ENCODE measurements at regions not wholly inside any gene's neighbourhood (a gene's known extent, or its start where the extent isn't known, plus 50 kb on each side); places are given as distances from the start of the nearest gene placed in this dataset.

DNA sequence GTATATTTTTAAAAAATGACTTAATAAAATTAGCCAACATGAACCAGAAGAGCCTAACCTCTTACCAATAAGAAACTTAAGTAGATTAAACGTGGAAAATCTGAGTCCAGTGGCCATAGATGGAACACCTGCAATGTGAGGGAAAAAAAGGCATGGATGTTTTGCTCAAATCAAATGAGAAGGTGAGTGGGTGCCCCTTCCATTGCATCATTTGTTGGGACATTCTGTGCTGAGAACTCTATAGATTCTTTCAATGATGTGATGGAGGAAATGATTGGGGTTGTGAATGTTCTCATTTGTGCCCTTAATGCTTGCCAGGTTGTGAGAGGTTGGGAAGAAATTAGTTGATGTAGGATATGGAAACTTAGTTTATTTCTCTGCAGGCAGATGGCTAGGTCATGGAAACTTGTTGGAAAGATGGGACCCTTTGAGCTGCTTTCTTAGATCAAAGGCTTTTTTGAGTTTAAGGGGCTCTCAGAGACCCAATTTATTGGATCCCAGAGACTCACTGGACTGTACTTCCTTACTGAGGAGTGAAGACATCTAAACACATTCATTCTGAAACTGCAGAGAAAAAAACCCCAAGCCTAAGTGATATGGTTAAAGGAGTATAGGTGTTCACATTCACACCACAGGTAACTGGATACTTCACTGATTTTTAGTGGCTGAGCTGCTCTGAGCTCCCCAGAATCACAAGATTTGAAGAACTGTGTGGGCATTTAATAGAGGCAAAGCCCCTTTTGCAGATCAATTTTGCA lies 95.9 kb downstream of the DACT1 start:
- TF ChIP-seq, protein P1, sequence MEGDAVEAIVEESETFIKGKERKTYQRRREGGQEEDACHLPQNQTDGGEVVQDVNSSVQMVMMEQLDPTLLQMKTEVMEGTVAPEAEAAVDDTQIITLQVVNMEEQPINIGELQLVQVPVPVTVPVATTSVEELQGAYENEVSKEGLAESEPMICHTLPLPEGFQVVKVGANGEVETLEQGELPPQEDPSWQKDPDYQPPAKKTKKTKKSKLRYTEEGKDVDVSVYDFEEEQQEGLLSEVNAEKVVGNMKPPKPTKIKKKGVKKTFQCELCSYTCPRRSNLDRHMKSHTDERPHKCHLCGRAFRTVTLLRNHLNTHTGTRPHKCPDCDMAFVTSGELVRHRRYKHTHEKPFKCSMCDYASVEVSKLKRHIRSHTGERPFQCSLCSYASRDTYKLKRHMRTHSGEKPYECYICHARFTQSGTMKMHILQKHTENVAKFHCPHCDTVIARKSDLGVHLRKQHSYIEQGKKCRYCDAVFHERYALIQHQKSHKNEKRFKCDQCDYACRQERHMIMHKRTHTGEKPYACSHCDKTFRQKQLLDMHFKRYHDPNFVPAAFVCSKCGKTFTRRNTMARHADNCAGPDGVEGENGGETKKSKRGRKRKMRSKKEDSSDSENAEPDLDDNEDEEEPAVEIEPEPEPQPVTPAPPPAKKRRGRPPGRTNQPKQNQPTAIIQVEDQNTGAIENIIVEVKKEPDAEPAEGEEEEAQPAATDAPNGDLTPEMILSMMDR (IDR thresholded peaks at IDR 0.05 in 8 of 11, conservative IDR thresholded peaks at IDR 0.05 in 3 of 11): no peak
- TF ChIP-seq POLR2AphosphoS5 (IDR thresholded peaks at IDR 0.05): no peak
- no peak for DNase-seq
- intact Hi-C loops (cut with DNase I; ENCODE audit: low total_unique reads): no loop called here
- H3K4me1 ChIP-seq: peaks cover 0 to 4% (median 0%) of the 10 kb centered on the region in 6 donors
- 54 to 85% (median 73%) methylated on average over 1 of the region's 1 CpG for WGBS, 5 donors
- H3K27ac ChIP-seq: no peak overlapping the region
- H3K9me3 ChIP-seq: no peaks in the 10 kb centered on the region
- no peaks in the 10 kb centered on the region for H3K36me3 ChIP-seq
- no peaks in the 10 kb centered on the region for H3K27me3 ChIP-seq (replicated peaks in 1 of 7)
- no peak overlapping the region for H3K4me3 ChIP-seq

DNA sequence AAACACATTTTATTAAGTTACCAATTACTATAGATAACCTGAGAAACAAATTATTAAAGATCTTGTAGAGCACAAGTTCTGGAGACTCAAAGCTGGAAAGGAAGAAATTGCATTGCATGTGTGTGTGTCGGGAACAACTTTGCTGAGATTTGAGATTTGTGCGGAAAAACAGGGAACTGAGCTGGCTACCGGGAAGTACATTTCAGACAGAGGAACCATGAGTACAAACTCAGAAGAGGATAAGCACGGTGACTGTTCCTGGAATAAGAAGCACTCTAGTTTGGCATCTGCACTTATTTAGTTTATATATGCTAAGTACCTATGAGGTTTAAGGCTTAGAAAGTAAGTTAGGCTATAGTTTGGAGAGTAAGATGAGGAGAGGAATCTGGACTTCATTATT lies 97.8 kb downstream of the DACT1 start:
- Histone ChIP-seq H3K4me1 (peaks cover 0 to 4% (median 0%) of the 10 kb centered on the region in 6 donors), H3K4me3 (no peak overlapping the region), H3K9me3 (no peaks in the 10 kb centered on the region), H3K27me3 (replicated peaks in 1 of 7) (no peaks in the 10 kb centered on the region), H3K27ac (no peak overlapping the region), H3K36me3 (no peaks in the 10 kb centered on the region)
- no peak for DNase-seq
- TF ChIP-seq POLR2A (IDR thresholded peaks at IDR 0.05) (no peak), POLR2AphosphoS5 (IDR thresholded peaks at IDR 0.05) (no peak)
- TF ChIP-seq, protein P1 (IDR thresholded peaks at IDR 0.05 in 8 of 11, conservative IDR thresholded peaks at IDR 0.05 in 3 of 11): no peak
- intact Hi-C loops (cut with DNase I; ENCODE audit: low total_unique reads): no loop called here
- 63 to 76% (median 64%) methylated on average over 4 of the region's 4 CpGs for whole genome bisulfite sequencing, 5 donors

DNA sequence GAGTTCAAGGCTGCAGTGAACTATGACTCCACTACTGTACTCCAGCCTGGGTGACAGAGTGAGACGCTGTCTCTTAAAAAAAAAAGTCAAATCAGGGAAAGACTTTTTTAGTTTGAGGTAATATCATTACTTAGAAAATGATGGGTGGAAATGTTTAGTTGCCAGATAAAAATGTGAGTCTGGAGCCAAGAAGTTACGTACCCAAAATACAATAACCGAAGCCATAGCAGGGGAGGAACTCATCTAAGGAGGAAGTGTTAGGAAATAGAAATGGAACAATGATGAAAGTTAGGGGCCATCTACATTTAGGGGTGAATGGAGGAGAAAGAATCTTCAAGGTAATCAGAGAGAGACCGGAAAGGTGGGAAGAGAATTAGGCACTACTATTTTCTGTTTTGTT lies 98.8 kb downstream of the DACT1 start:
- no peak overlapping the region for H3K27ac ChIP-seq
- no peak overlapping the region for H3K4me3 ChIP-seq
- no peaks in the 10 kb centered on the region for H3K4me1 ChIP-seq
- TF ChIP-seq, protein P1 (IDR thresholded peaks at IDR 0.05 in 8 of 11, conservative IDR thresholded peaks at IDR 0.05 in 3 of 11): no peak
- no peak for TF ChIP-seq POLR2AphosphoS5 (IDR thresholded peaks at IDR 0.05)
- no peak for TF ChIP-seq POLR2A (IDR thresholded peaks at IDR 0.05)
- no peak for DNase-seq
- H3K27me3 ChIP-seq (replicated peaks in 1 of 7): no peaks in the 10 kb centered on the region
- H3K9me3 ChIP-seq: no peaks in the 10 kb centered on the region
- intact Hi-C loops (cut with DNase I; ENCODE audit: low total_unique reads): no loop called here
- 67 to 88% (median 73%) methylated on average over 4 of the region's 4 CpGs for WGBS, 5 donors
- H3K36me3 ChIP-seq: no peaks in the 10 kb centered on the region

DNA sequence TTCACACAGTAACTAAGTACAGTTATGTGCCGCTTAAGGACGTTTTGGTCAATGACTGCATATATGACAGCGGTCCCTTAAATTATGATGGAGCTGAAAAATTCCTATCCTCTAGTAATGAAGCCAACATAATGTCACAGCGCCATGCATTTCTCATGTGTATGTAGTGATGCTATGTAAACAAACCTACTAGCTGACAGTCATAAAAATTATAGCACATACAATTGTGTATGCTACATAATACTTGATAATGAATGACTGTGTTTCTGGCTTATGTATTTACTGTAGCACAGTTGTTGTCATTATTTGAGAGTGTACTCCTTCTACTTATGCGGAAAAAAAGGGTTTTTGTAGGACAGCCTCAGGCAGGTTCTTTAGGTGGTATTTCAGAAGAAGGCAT lies 99.7 kb downstream of the DACT1 start:
- Histone ChIP-seq H3K9me3 (no peaks in the 10 kb centered on the region), H3K27ac (no peak overlapping the region), H3K36me3 (no peaks in the 10 kb centered on the region), H3K4me3 (no peak overlapping the region), H3K4me1 (no peaks in the 10 kb centered on the region), H3K27me3 (replicated peaks in 1 of 7) (no peaks in the 10 kb centered on the region)
- TF ChIP-seq POLR2AphosphoS5 (IDR thresholded peaks at IDR 0.05): no peak
- TF ChIP-seq POLR2A (IDR thresholded peaks at IDR 0.05): no peak
- TF ChIP-seq, protein P1 (IDR thresholded peaks at IDR 0.05 in 8 of 11, conservative IDR thresholded peaks at IDR 0.05 in 3 of 11): no peak
- intact Hi-C loops (cut with DNase I; ENCODE audit: low total_unique reads): no loop called here
- no peak for DNase-seq
- WGBS, 5 donors: 94 to 97% (median 95%) methylated on average over 5 of the region's 5 CpGs
